Adrenal gland (tissue), 5 donors: ENCODE measurements at regions not wholly inside any gene's neighbourhood (a gene's known extent, or its start where the extent isn't known, plus 50 kb on each side); places are given as distances from the start of the nearest gene placed in this dataset.

Experiments
- POLR2A ChIP-seq, 2 donors: fragments of 450-650 bp; IDR thresholded peaks; one replicate each; pipeline ENCODE4 v1.6.1; 2017; ENCODE audit warnings: antibody characterized with exemption in 2 of 2, mild to moderate bottlenecking in 2 of 2, moderate library complexity in 1 of 2
- TF ChIP-seq, protein P1 (sequence below), 6 experiments: fragments of 450-650 bp in 4 of 6; fragments of 200-600 bp in 2 of 6; sonication (generic) in 1 of 6; IDR thresholded peaks; 1 replicate in 5 of 6; 2 replicates in 1 of 6; pipeline versions ENCODE4 v1.5.1 to v1.8.0; 2016 to 2021; ENCODE audit warnings: antibody characterized with exemption in 6 of 6, mild to moderate bottlenecking in 2 of 6, moderate library complexity in 1 of 6
- donor health status: DM: no; HTN: no; CAD: no.

DNA sequence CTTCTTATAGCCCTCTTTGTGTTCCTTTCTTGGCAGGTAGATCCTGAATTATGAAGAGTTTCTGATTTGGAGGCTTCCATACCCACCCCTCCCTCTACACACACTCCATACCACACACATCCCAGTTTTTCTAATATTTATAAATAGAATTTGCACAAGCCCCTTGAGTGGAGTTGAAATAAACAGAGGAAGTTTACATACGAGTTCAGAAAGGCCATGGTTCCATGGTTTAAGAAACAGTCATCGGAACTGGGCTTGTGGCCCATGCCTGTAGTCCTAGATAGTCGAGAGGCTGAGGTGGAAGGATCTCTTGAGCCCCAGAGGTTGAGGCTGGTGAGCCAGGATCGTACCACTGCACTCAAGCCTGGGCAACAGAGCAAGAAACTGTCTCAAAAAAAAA, 62.7 kb upstream of the TANC1 start:
- TF ChIP-seq POLR2A (IDR thresholded peaks at IDR 0.05) = no peak
- TF ChIP-seq, protein P1, sequence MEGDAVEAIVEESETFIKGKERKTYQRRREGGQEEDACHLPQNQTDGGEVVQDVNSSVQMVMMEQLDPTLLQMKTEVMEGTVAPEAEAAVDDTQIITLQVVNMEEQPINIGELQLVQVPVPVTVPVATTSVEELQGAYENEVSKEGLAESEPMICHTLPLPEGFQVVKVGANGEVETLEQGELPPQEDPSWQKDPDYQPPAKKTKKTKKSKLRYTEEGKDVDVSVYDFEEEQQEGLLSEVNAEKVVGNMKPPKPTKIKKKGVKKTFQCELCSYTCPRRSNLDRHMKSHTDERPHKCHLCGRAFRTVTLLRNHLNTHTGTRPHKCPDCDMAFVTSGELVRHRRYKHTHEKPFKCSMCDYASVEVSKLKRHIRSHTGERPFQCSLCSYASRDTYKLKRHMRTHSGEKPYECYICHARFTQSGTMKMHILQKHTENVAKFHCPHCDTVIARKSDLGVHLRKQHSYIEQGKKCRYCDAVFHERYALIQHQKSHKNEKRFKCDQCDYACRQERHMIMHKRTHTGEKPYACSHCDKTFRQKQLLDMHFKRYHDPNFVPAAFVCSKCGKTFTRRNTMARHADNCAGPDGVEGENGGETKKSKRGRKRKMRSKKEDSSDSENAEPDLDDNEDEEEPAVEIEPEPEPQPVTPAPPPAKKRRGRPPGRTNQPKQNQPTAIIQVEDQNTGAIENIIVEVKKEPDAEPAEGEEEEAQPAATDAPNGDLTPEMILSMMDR (IDR thresholded peaks at IDR 0.05) = no peak
